ENCODE measurements at regions not wholly inside any gene's neighbourhood (a gene's known extent, or its start where the extent isn't known, plus 50 kb on each side); places are given as distances from the start of the nearest gene placed in this dataset.

DNA sequence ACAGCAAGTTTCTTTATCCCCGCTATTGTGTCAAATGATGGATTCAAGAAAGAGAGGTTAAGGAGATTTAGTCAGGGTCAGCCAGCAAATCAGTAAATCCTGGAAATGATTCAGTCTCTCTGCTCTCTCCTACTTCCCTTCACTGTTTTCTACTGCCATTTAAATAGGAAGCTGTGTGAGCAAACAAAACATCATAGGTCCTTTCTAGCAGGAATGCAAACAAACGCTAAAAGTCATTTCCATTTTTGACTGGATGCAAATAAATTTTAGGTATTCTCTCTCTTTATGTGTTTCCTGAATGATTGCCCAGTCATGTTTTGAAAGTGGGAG is 299.4 kb upstream of the RORA start:
- H3K4me3 Mint-ChIP-seq (ENCODE audit: low read depth) = no peak overlapping the region
- peaks cover 17% of the 10 kb centered on the region for H3K27me3 Mint-ChIP-seq
- no peaks in the 10 kb centered on the region for H3K36me3 Mint-ChIP-seq (ENCODE audit: insufficient read depth)
- H3K4me1 Mint-ChIP-seq (ENCODE audit: low read depth) = peaks cover 15% of the 10 kb centered on the region
- H3K9me3 Mint-ChIP-seq (ENCODE audit: low read depth) = no peaks in the 10 kb centered on the region
- TF ChIP-seq, protein P1, sequence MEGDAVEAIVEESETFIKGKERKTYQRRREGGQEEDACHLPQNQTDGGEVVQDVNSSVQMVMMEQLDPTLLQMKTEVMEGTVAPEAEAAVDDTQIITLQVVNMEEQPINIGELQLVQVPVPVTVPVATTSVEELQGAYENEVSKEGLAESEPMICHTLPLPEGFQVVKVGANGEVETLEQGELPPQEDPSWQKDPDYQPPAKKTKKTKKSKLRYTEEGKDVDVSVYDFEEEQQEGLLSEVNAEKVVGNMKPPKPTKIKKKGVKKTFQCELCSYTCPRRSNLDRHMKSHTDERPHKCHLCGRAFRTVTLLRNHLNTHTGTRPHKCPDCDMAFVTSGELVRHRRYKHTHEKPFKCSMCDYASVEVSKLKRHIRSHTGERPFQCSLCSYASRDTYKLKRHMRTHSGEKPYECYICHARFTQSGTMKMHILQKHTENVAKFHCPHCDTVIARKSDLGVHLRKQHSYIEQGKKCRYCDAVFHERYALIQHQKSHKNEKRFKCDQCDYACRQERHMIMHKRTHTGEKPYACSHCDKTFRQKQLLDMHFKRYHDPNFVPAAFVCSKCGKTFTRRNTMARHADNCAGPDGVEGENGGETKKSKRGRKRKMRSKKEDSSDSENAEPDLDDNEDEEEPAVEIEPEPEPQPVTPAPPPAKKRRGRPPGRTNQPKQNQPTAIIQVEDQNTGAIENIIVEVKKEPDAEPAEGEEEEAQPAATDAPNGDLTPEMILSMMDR (IDR thresholded peaks at IDR 0.05; ENCODE audit: unreplicated experiment) = no peak
- no peak for DNase-seq (ENCODE audit: low spot score, unreplicated experiment)
- H3K27ac Mint-ChIP-seq = peak overlapping the region; percentile 48

DNA sequence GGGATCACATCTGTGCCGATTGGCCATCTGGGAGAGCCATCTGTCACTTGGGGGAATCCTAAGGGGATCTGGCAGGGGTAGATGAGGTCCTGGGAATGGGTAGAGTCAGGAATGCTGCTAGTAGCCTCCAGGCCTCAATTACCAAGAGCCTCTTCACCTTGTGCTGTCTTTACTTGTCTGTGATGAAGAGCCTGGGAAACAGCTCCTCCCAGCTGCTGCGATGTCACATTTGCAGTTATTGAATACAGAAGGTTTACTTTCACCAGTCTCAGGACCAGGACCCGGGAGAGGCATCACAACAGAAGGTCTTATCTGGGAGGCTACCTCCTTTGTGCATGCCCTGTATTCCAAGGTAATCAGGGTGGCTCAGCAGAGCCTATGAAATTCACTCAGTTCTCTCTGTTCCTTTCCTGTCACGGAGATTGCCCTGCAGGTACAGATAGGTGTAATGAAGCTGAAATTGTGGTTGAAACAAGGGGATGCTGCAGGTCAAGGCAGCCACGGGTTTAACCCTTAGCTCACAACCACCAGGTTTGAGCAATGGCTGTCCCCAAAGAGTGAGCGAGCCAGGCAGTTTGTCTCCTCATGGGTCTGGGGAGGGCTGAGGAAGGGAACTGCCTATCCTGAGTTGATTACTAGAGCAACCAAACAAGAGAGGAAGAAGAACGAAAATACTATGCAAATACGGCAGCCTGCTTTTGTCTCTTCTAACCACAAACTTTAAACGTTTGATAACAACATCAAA is 298.9 kb upstream of the RORA start:
- DNase-seq (ENCODE audit: low spot score, unreplicated experiment) = no peak
- H3K4me1 Mint-ChIP-seq (ENCODE audit: low read depth) = peaks cover 15% of the 10 kb centered on the region
- H3K36me3 Mint-ChIP-seq (ENCODE audit: insufficient read depth) = no peaks in the 10 kb centered on the region
- peak overlapping the region; percentile 48 for H3K27ac Mint-ChIP-seq
- peaks cover 17% of the 10 kb centered on the region for H3K27me3 Mint-ChIP-seq
- no peak overlapping the region for H3K4me3 Mint-ChIP-seq (ENCODE audit: low read depth)
- TF ChIP-seq, protein P1 (IDR thresholded peaks at IDR 0.05; ENCODE audit: unreplicated experiment) = no peak
- H3K9me3 Mint-ChIP-seq (ENCODE audit: low read depth) = no peaks in the 10 kb centered on the region

DNA sequence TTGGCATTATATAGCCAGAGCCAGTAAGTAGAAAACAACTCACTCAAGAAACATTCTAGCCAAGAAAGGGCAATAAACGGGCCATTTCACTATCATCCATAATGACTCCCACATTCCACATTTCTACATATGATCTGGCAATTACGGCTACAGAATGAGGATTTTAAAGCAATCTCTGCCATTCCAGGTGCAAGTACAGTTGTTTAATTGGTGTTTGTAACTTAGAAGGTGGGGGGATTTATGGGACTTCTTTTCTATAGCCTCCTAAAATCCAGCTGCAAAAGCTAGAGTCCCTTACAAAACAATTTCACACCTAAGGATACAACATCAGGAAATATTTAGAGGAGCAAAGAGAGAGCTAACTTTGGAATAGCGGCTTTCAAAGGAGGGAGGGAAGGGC is 295.4 kb upstream of the RORA start:
- Mint-ChIP-seq H3K27me3 (peaks cover 17% of the 10 kb centered on the region), H3K27ac (no peak overlapping the region), H3K4me1 (ENCODE audit: low read depth) (peaks cover 12% of the 10 kb centered on the region), H3K4me3 (ENCODE audit: low read depth) (no peak overlapping the region), H3K36me3 (ENCODE audit: insufficient read depth) (no peaks in the 10 kb centered on the region), H3K9me3 (ENCODE audit: low read depth) (no peaks in the 10 kb centered on the region)
- TF ChIP-seq, protein P1 (IDR thresholded peaks at IDR 0.05; ENCODE audit: unreplicated experiment) = no peak
- no peak for DNase-seq (ENCODE audit: low spot score, unreplicated experiment)

DNA sequence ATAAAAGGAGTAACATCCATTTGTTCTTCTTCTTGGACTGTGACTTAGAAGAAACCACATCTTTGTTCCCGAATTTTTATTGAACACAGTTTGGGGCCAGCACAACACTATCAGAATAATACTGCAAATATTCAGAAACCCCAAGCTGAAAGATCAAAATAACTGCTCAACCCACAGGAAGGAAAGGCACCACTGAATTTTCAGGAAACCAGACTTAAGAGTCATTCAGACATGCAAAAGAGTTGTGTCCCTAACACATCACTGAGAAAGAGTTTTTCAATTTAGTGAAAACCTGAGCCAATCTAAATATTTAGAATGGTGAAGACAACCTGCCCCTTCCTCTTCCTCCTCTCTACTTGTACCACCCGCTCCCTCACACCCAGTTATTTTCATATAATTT is 295.0 kb upstream of the RORA start:
- no peak for DNase-seq (ENCODE audit: low spot score, unreplicated experiment)
- Mint-ChIP-seq H3K27me3 (peaks cover 17% of the 10 kb centered on the region), H3K27ac (no peak overlapping the region)

DNA sequence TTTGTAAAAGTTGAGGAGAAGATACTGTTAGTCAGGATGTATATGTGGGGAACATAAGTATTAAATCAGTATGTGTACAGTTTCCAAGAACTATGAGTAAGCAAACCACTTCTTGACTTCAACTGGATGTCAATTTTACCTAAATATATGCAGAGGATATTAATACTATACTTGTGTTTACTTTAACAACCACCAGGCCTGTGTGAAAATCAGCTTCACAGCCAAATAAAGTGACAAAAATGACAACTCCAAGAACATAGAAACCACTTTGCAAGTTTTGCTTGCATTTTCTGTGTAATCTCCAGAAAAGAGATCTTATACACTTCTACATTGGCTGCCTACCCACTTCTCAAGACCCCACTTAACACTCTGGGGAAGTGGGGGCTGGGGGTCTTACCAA is 293.3 kb upstream of the RORA start:
- Mint-ChIP-seq H3K4me3 (ENCODE audit: low read depth) (no peak overlapping the region), H3K4me1 (ENCODE audit: low read depth) (no peaks in the 10 kb centered on the region), H3K27me3 (peaks cover 17% of the 10 kb centered on the region), H3K36me3 (ENCODE audit: insufficient read depth) (no peaks in the 10 kb centered on the region), H3K9me3 (ENCODE audit: low read depth) (no peaks in the 10 kb centered on the region), H3K27ac (no peak overlapping the region)
- TF ChIP-seq, protein P1 (IDR thresholded peaks at IDR 0.05; ENCODE audit: unreplicated experiment) = no peak
- no peak for DNase-seq (ENCODE audit: low spot score, unreplicated experiment)

More for the DNA sequence above, 295.0 kb upstream of the RORA start:
- Mint-ChIP-seq H3K9me3 (ENCODE audit: low read depth) (no peaks in the 10 kb centered on the region), H3K4me3 (ENCODE audit: low read depth) (no peak overlapping the region), H3K36me3 (ENCODE audit: insufficient read depth) (no peaks in the 10 kb centered on the region), H3K4me1 (ENCODE audit: low read depth) (peaks cover 12% of the 10 kb centered on the region)
- TF ChIP-seq, protein P1 (IDR thresholded peaks at IDR 0.05; ENCODE audit: unreplicated experiment) = no peak
